Mesodermal cell (in vitro differentiated cells): ENCODE measurements at regions not wholly inside any gene's neighbourhood (a gene's known extent, or its start where the extent isn't known, plus 50 kb on each side); places are given as distances from the start of the nearest gene placed in this dataset.

Source experiments
- H3K27ac ChIP-seq: 2 replicates; pipeline ENCODE4 v1.7.0; 2013; ENCODE audit warnings: mild to moderate bottlenecking, low read depth, low read length, moderate library complexity; ENCODE audit not compliant: severe bottlenecking
- H3K36me3 ChIP-seq: 2 replicates; pipeline ENCODE4 v1.7.1; 2013; ENCODE audit warnings: mild to moderate bottlenecking, low read length, moderate library complexity; ENCODE audit not compliant: control insufficient read depth, insufficient read depth
- H3K4me1 ChIP-seq: one replicate; pipeline ENCODE4 v1.7.1; 2013; ENCODE audit warnings: mild to moderate bottlenecking, low read length; ENCODE audit not compliant: insufficient read depth, control insufficient read depth, poor library complexity, severe bottlenecking
- H3K4me3 ChIP-seq: 2 replicates; pipeline ENCODE4 v1.7.0; 2013; ENCODE audit warnings: low read length, control low read depth, mild to moderate bottlenecking; ENCODE audit not compliant: insufficient read depth, poor library complexity, severe bottlenecking; ENCODE audit errors: extremely low read depth
- H3K9me3 ChIP-seq: 2 replicates; pipeline ENCODE4 v1.7.1; 2013; ENCODE audit warnings: mild to moderate bottlenecking, low read length, moderate library complexity; ENCODE audit not compliant: control insufficient read depth
- WGBS, 2 experiments: methylation state at CpG; one replicate each; pipeline ENCODE4 v1.1.5; 2013; ENCODE audit warnings: missing lambda C conversion rate in 2 of 2; ENCODE audit not compliant: insufficient coverage in 2 of 2; 5-methylcytosine and 5-hydroxymethylcytosine counted together

DNA sequence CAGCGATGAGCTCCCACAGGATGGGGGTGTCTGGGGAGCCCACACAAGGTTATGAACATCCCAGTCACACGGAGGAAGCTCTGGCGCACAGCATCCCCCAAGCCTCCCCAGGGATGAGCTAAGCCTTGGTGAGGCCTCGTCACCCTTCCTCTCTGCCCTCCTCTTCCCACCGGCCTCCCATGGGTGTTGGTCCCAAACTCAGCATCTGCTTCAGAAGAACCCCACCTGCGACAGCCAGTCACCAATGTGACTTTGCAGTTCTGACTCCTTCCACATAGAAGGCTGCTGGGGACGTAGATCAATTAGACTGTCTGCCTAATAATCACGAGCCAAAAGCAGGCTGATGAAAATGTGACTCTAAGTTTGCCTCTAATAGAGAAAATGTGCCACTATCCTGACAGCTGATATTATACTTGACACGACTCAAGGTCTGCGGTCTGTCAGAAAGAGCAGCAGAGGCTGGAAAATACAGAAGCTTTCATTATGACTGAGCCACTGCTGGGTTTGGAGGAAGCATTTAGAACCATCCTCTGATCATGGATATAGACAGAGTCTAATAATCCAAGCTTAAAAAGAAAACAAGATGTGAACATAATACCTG, 116.0 kb upstream of the PFKP start:
- 91 to 92% methylated on average over 6 to 8 of the region's 10 CpGs for WGBS, 2 experiments

GRCh38 chr10:2950546-2950945, 116.8 kb upstream of the PFKP start:
- WGBS, 2 experiments = 89 to 93% methylated on average over 4 to 5 of the region's 5 CpGs
- Histone ChIP-seq H3K36me3 (no peaks in the 10 kb centered on the region), H3K4me3 (no peak overlapping the region), H3K27ac (no peak overlapping the region), H3K9me3 (no peaks in the 10 kb centered on the region), H3K4me1 (no peaks in the 10 kb centered on the region)

More for the DNA sequence above, 116.0 kb upstream of the PFKP start:
- Histone ChIP-seq H3K27ac (no peak overlapping the region), H3K4me3 (no peak overlapping the region), H3K9me3 (no peaks in the 10 kb centered on the region), H3K36me3 (no peaks in the 10 kb centered on the region), H3K4me1 (no peaks in the 10 kb centered on the region)

DNA sequence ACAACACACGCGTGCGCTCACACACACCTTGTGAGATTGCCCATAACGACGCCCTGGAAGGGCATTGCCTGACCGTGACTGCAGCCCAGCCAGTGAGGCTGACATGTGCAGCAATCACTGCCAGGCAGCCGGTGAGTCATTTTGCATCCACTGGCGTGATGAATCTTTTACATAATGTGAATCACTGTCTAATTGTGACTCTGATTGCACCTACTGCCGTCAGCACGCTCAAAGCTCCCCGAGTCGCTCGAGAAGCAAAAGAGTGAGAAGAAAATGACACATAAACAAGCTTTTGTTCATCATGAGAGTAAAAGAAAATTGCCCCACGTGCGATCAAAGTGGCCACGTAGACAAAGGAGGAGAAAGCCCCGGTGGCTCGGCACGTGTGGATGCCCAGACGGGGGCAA, 117.4 kb upstream of the PFKP start:
- Histone ChIP-seq H3K4me3 (no peak overlapping the region), H3K9me3 (no peaks in the 10 kb centered on the region), H3K36me3 (no peaks in the 10 kb centered on the region), H3K4me1 (no peaks in the 10 kb centered on the region), H3K27ac (no peak overlapping the region)
- WGBS, 2 experiments = 92% methylated on average over 20 of the region's 20 CpGs

DNA sequence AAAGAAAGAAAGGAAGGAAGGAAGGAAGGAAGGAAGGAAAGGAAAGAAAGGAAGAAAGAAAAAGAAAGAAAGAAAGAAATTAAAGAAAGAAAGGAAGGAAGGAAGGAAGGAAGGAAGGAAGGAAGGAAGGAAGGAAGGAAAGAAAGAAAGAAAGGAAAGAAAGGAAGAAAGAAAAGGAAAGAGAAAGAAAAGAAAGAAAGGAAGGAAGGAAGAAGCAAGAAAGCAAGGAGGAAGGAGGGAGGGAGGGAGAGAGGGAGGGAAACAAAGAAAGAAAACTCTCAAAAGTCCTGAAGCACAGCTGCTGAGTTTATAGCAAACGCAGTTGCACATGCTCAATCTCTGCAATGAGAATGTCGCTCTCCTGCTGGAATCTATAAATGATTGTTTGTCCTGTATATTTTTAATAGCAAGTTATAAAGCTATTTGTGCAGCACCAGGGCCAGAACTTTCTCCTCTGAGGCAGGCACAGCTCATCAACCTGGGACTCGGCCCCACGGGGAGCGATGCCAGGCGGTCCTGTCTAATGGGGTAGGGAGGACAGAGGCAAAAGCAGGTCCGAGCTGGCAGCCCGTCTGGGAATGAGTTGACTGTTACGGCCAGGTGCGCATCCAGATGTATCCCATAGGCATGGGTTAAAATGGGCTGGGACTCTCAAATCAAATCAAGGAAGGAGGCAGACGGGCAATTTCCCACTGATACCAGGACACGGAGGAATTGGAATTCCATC, 118.0 kb upstream of the PFKP start:
- Histone ChIP-seq H3K9me3 (no peaks in the 10 kb centered on the region), H3K27ac (no peak overlapping the region), H3K36me3 (no peaks in the 10 kb centered on the region), H3K4me3 (no peak overlapping the region), H3K4me1 (no peaks in the 10 kb centered on the region)
- WGBS, 2 experiments = 87 to 94% methylated on average over 8 to 9 of the region's 12 CpGs

- H3K36me3 ChIP-seq = no peaks in the 10 kb centered on the region
- H3K4me3 ChIP-seq = no peak overlapping the region
- 80 to 100% methylated on average over 1 of the region's 1 CpG for WGBS, 2 experiments
- H3K9me3 ChIP-seq = no peaks in the 10 kb centered on the region
- no peaks in the 10 kb centered on the region for H3K4me1 ChIP-seq
- no peak overlapping the region for H3K27ac ChIP-seq
These were observed 119.1 kb upstream of the PFKP start for GRCh38 chr10:2948127-2948854.

GRCh38 chr10:2944788-2945187, 122.6 kb upstream of the PFKP start:
- no peaks in the 10 kb centered on the region for H3K4me1 ChIP-seq
- H3K36me3 ChIP-seq = no peaks in the 10 kb centered on the region
- 80 to 100% methylated on average over 2 of the region's 5 CpGs for WGBS, 2 experiments
- no peak overlapping the region for H3K4me3 ChIP-seq
- no peak overlapping the region for H3K27ac ChIP-seq
- H3K9me3 ChIP-seq = no peaks in the 10 kb centered on the region

DNA sequence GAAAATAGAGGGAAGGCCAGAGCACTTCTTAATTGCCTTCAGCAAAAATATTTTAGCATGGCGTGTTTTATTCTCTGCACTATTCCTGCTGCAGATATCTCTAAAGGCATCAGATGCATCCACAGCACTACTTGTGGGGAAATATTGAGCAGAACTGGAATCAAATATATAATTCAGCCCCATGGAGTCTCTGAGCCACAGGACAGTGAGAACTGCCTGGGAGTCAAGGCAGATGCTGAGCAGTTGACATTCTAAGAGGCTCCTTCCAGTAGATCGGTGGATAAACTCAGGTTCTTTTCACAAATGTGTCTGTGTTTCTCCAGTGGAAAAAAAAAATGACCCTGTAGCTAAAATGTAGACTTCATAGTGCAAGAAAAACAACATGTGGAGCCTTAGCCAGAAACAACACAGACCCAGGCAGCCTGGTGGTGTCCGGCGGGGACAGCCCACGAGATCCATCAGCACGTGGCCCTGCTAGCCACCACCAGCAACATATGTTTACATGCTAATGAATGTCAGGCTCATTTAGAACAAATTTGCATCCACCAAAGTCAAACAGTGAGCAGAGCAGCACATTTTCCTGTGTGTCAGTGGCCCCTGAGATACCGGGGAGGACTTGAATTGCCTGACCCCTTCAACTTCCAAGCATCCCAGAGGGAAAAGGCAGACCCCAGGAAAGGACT, 123.3 kb upstream of the PFKP start:
- WGBS, 2 experiments = 93 to 95% methylated on average over 6 of the region's 7 CpGs
- no peaks in the 10 kb centered on the region for H3K9me3 ChIP-seq
- no peak overlapping the region for H3K27ac ChIP-seq
- no peak overlapping the region for H3K4me3 ChIP-seq
- H3K36me3 ChIP-seq = no peaks in the 10 kb centered on the region
- no peaks in the 10 kb centered on the region for H3K4me1 ChIP-seq

- H3K9me3 ChIP-seq = no peaks in the 10 kb centered on the region
- no peaks in the 10 kb centered on the region for H3K36me3 ChIP-seq
- WGBS, 2 experiments = 90% methylated on average over 2 of the region's 3 CpGs; no CpG with 5 or more reads in 1 of the 2 experiments
- H3K27ac ChIP-seq = no peak overlapping the region
- H3K4me3 ChIP-seq = no peak overlapping the region
- no peaks in the 10 kb centered on the region for H3K4me1 ChIP-seq
These were observed 124.4 kb upstream of the PFKP start for GRCh38 chr10:2942938-2943337.

DNA sequence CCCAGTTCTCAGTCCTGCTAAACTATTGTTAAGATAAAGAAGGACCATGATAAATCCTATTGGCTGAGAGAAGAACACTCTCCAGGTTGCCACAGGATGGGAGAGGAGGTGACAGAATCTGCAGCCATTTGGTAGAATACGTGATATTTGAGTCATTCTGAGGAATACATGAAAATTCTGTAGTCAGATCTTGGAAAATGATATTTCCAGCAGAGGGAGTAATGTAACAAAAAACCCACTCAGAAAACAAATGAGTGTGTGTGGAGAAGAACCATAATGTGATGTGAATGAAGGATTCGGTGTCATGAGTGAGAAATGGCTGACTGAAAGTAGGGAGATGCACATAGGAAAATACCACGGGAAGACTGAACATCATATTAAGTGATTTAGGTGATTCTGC, 128.5 kb upstream of the PFKP start:
- no peaks in the 10 kb centered on the region for H3K36me3 ChIP-seq
- no peak overlapping the region for H3K4me3 ChIP-seq
- H3K27ac ChIP-seq = no peak overlapping the region
- no peaks in the 10 kb centered on the region for H3K9me3 ChIP-seq
- 89 to 100% methylated on average over 3 of the region's 3 CpGs for WGBS, 2 experiments
- H3K4me1 ChIP-seq = no peaks in the 10 kb centered on the region

- Histone ChIP-seq H3K9me3 (peaks cover 2% of the 10 kb centered on the region), H3K4me1 (no peaks in the 10 kb centered on the region), H3K4me3 (no peak overlapping the region), H3K36me3 (no peaks in the 10 kb centered on the region), H3K27ac (no peak overlapping the region)
- 86 to 90% methylated on average over 3 to 5 of the region's 6 CpGs for WGBS, 2 experiments
These were observed 130.5 kb upstream of the PFKP start for GRCh38 chr10:2936816-2937215.
